ENCODE measurements at regions not wholly inside any gene's neighbourhood (a gene's known extent, or its start where the extent isn't known, plus 50 kb on each side); places are given as distances from the start of the nearest gene placed in this dataset.

DNA sequence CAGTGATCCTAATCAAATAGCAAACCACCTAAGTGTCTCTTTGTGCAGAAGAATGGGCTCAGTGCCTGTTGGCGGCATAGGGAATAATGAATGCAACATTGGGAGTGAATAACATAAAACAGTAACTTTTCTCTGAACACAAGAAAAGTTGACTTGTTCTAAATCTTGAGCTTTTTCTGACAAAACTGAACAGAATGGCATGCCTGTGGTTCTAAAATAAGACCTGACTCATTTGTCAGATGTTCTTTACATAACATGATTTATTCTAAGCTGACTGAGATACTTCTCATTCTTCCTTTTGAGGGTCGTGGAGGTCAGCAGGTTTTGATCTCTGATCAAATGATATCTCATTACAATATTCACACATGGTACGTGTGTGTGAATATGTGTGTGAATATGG, 165.4 kb upstream of the WDR1 start:
- Mint-ChIP-seq H3K36me3 (no peaks in the 10 kb centered on the region), H3K4me1 (no peaks in the 10 kb centered on the region), H3K27ac (no peak overlapping the region), H3K4me3 (no peak overlapping the region), H3K9me3 (no peaks in the 10 kb centered on the region), H3K27me3 (peaks cover 7% of the 10 kb centered on the region in 2 donors)
- DNase-seq (no peak), ATAC-seq (replicated peaks) (no peak)

DNA sequence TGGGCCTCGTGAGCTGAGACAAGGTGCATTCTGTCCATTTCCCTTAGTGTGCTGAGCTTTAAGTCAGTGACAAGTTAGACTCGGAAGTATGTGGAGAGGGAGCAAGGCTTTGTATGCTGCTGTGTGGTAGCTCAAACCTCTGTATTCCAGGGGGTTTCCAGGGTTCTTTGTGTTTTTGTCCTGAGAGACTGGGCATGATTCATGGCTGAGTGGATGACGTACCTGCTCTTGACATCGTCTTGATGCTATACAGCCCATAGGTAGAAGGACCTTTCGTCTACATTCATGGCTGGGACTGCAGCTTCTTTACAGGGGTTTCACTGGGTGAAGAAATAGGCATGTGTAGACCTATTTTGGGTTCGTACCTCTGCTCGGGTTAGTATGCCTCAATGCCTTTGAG, 162.7 kb upstream of the WDR1 start:
- Mint-ChIP-seq H3K4me3 (no peak overlapping the region), H3K4me1 (no peaks in the 10 kb centered on the region), H3K36me3 (no peaks in the 10 kb centered on the region), H3K27ac (no peak overlapping the region), H3K27me3 (no peaks in the 10 kb centered on the region), H3K9me3 (no peaks in the 10 kb centered on the region)
- DNase-seq = no peak
- ATAC-seq (replicated peaks) = peak in 1 of 2 donors; percentile 12

DNA sequence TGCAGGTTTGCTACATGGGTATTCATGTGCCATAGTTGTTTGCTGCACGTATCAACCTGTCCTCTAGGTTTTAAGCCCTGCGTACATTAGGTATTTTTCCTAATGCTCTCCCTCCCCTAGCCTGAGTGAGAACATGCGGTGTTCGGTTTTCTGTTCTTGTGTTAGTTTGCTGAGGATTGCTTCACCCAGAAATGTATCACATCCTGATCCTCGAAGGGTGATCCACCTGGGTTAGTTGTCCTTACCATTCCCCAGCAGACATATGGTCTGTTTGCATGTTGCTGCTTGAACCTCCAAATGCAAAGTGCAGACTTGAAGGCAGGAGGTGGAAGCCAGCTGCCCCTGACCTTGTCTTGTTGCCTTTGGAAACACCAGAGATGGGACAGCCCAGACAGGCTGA, 161.5 kb upstream of the WDR1 start:
- Mint-ChIP-seq H3K4me3 (no peak overlapping the region), H3K27ac (no peak overlapping the region), H3K27me3 (peaks cover 0 to 3% of the 10 kb centered on the region in 2 donors), H3K9me3 (no peaks in the 10 kb centered on the region), H3K36me3 (no peaks in the 10 kb centered on the region), H3K4me1 (no peaks in the 10 kb centered on the region)
- ATAC-seq (replicated peaks) = no peak
- DNase-seq = no peak

DNA sequence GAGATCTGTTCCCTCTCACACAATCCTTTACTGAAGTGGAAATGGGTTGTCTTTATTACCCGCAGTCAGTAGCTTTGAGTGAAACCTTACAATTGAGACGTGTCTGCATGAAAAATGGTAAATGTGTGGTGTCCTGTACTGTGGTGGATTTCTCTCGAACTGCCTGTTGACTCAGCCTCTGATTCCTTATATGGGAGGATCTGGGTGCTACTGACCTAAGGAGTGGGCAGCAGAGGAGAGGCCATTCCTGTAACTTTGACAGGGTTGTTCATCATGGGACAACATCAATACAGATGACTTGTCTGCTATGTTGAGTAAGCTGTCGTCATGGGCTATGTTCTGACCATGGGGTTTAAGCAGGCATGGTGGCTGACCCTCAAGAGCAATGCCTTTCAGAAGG, 159.6 kb upstream of the WDR1 start:
- H3K9me3 Mint-ChIP-seq = no peaks in the 10 kb centered on the region
- no peaks in the 10 kb centered on the region for H3K36me3 Mint-ChIP-seq
- ATAC-seq (replicated peaks) = no peak
- peaks cover 0 to 5% of the 10 kb centered on the region in 2 donors for H3K27me3 Mint-ChIP-seq
- no peak for DNase-seq
- no peak overlapping the region for H3K27ac Mint-ChIP-seq
- no peak overlapping the region for H3K4me3 Mint-ChIP-seq
- H3K4me1 Mint-ChIP-seq = no peaks in the 10 kb centered on the region

DNA sequence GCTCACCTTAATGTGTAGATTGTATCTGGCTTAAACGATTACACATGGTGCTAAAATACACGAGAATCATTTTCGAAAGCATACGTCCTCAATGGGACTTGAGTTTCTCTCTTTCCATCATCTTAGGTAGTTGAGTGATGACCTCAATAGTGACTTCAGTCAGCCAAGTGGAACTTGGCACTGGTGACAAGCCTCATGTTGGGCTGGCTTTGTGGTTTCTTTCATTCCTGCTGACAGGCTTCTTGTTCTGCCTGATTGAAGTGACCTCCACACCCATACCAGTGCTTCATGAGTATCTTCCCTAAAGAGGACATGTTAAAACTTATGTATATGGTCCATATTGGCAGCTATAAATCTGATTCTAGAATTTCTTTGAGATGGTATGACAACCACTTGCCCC, 159.1 kb upstream of the WDR1 start:
- Mint-ChIP-seq H3K27me3 (peaks cover 0 to 5% of the 10 kb centered on the region in 2 donors), H3K27ac (no peak overlapping the region), H3K4me3 (no peak overlapping the region), H3K36me3 (no peaks in the 10 kb centered on the region), H3K9me3 (no peaks in the 10 kb centered on the region), H3K4me1 (no peaks in the 10 kb centered on the region)
- DNase-seq (no peak), ATAC-seq (replicated peaks) (no peak)

DNA sequence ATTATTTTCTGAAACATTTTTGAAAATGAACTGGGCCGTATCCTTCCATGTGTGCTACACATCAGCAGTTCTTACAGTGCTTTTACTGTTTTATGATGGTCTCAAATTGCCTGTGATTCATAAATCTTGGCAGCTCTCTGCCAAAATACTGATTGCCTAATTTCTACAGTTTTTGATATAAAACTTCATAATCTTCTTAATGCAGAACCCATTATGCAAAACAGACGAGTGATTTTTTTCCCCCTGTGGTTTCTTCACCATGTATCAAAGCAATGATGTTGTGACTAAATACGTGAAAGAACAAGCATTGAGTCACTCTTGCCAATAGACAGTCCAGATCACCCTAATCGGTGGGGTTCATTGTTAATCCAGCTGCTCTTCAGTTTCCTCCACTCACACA, 156.4 kb upstream of the WDR1 start:
- no peak for DNase-seq
- no peak overlapping the region for H3K27ac Mint-ChIP-seq
- no peaks in the 10 kb centered on the region for H3K4me1 Mint-ChIP-seq

DNA sequence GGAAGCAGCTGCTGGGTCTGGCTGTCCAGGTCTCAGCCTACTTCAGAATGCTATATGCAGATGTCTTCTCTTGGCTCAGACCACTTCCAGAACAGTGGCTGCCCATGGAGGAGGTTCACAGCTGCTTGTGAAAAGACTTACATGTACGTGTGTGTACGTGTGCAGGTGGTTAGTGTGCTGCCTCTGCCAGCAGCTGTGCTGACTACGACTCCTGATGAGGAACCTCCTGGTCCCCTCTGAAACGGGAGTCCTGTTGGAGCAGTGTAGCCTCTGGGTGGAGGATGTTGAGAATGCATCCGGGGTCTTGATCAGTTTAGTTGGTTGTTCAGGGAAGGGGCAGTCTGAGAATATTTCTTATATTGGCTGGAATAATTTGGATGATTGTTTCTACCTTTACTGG, 155.9 kb upstream of the WDR1 start:
- H3K4me3 Mint-ChIP-seq = no peak overlapping the region
- ATAC-seq (replicated peaks) (no peak), DNase-seq (no peak)
- H3K9me3 Mint-ChIP-seq = no peaks in the 10 kb centered on the region
- H3K27ac Mint-ChIP-seq = no peak overlapping the region
- H3K36me3 Mint-ChIP-seq = no peaks in the 10 kb centered on the region
- H3K27me3 Mint-ChIP-seq = peaks cover 5 to 7% of the 10 kb centered on the region in 2 donors
- H3K4me1 Mint-ChIP-seq = no peaks in the 10 kb centered on the region

More for the DNA sequence above, 156.4 kb upstream of the WDR1 start:
- Mint-ChIP-seq H3K4me3 (no peak overlapping the region), H3K9me3 (no peaks in the 10 kb centered on the region), H3K27me3 (peaks cover 5 to 7% of the 10 kb centered on the region in 2 donors), H3K36me3 (no peaks in the 10 kb centered on the region)
- no peak for ATAC-seq (replicated peaks)

DNA sequence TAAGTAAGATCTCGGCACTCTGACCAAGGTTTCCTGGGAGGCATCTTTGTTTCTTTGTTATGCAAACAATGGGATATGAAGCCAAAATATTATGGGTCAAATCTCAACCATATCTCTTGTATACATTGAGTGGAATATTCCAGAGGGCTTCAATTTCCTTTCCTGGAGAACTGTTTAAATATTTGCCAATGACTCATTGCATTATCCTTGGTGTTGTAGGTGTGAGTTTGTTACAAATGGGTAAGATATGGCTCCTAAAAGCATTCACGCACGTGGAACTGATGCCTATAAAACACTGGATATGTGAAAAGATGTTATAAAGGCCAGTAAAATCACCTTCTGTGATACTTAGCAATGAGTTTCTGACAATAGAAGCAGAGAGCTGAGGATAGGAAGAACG, 150.5 kb upstream of the WDR1 start:
- H3K27ac Mint-ChIP-seq = no peak overlapping the region
- H3K27me3 Mint-ChIP-seq = peaks cover 0 to 7% of the 10 kb centered on the region in 2 donors
- no peak overlapping the region for H3K4me3 Mint-ChIP-seq
- ATAC-seq (replicated peaks) = no peak
- DNase-seq = no peak
- H3K36me3 Mint-ChIP-seq = no peaks in the 10 kb centered on the region
- H3K9me3 Mint-ChIP-seq = peaks cover 0 to 1% of the 10 kb centered on the region in 2 donors
- no peaks in the 10 kb centered on the region for H3K4me1 Mint-ChIP-seq

DNA sequence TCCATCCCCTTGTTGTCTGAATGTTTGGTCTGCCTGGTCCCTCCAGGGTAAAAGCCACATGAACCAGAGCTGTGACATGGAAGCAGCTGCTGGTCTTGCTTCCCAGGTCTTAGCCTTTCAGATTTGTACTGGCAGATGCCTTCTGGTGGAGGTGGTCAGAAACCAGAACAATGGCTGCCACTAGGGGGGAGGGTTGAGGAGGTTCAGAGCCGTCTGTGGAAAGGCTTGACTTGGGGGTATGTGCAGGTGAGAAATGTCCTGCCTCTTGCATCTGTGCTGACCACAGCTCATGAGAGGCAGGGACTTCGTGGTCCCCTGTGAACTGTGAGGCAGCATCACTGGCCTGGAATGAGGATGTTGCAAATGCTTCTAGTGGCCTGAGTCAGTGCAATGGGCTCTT, 144.2 kb upstream of the WDR1 start:
- H3K9me3 Mint-ChIP-seq = peaks cover 0 to 5% of the 10 kb centered on the region in 2 donors
- H3K36me3 Mint-ChIP-seq = no peaks in the 10 kb centered on the region
- no peak overlapping the region for H3K4me3 Mint-ChIP-seq
- DNase-seq (no peak), ATAC-seq (replicated peaks) (no peak)
- no peaks in the 10 kb centered on the region for H3K4me1 Mint-ChIP-seq
- peaks cover 10 to 29% of the 10 kb centered on the region in 2 donors for H3K27me3 Mint-ChIP-seq
- no peak overlapping the region for H3K27ac Mint-ChIP-seq

DNA sequence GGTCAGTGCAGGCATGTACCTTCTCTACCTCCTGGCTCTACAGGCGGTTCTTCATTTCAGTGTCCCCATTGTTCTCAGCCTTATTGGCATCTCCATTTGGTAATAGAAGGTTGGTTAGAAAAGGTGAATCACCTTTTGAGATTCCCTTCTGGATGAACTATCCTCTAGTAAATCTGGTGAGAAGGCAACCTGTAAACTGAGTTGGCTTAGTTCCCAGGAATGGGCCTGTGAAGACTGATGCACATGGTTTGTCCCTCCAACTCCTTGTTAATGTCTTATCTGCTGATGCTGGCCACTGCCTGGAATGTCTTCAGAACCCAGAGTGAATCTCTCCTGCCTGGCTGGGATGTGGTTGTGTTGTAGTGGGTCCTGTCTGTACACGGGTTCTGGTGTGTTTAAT, 143.4 kb upstream of the WDR1 start:
- no peak overlapping the region for H3K4me3 Mint-ChIP-seq
- H3K36me3 Mint-ChIP-seq = no peaks in the 10 kb centered on the region
- no peak overlapping the region for H3K27ac Mint-ChIP-seq
- no peak for DNase-seq
- H3K4me1 Mint-ChIP-seq = no peaks in the 10 kb centered on the region
- no peak for ATAC-seq (replicated peaks)
- peaks cover 10 to 29% of the 10 kb centered on the region in 2 donors for H3K27me3 Mint-ChIP-seq
- H3K9me3 Mint-ChIP-seq = peaks cover 0 to 5% of the 10 kb centered on the region in 2 donors

DNA sequence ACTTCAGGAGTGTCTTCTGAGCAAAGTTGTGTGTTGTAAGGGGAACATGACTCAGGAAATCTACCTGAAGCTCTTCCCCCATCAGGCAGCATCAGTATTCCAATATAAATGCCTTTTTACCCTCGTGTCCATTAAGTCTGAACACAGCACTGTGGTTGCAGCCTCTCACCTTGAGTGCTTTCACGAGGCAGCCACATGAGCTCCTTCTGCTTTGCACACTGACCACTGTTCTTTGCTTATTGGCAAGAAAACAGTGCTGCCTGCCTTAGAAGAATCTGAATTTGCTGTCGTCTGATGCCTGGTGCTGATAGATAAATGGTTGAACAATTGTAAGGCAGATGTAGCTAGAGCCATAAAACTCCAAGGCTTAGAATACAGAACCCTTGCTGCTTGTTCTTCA, 139.6 kb upstream of the WDR1 start:
- H3K4me3 Mint-ChIP-seq = no peak overlapping the region
- H3K27ac Mint-ChIP-seq = no peak overlapping the region
- DNase-seq (no peak), ATAC-seq (replicated peaks) (no peak)
- H3K9me3 Mint-ChIP-seq = peaks cover 0 to 3% of the 10 kb centered on the region in 2 donors
- peaks cover 28 to 29% of the 10 kb centered on the region in 2 donors for H3K27me3 Mint-ChIP-seq
- no peaks in the 10 kb centered on the region for H3K36me3 Mint-ChIP-seq
- no peaks in the 10 kb centered on the region for H3K4me1 Mint-ChIP-seq

DNA sequence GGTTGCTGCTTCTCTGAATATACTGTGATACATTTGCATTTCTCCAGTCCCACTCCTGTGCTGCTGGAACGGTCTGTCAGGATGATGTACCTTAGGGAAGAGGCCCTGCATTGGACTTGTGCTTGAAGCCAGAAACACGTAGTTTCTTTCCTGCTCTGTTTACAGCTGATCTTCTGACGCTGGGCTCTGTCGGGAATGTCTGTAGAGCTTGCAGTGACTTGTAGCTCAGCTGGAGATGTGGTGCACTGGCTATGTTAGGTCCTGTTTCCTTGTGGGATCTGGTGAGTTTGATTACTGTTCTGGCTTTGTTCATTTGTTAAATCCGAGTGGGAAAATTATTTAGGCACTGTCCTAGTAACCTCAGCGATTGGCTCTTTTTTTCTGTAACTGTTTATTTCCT, 137.2 kb upstream of the WDR1 start:
- Mint-ChIP-seq H3K4me1 (no peaks in the 10 kb centered on the region), H3K9me3 (no peaks in the 10 kb centered on the region), H3K27me3 (peaks cover 24 to 35% of the 10 kb centered on the region in 2 donors), H3K36me3 (no peaks in the 10 kb centered on the region), H3K4me3 (no peak overlapping the region), H3K27ac (no peak overlapping the region)
- DNase-seq (no peak), ATAC-seq (replicated peaks) (no peak)

DNA sequence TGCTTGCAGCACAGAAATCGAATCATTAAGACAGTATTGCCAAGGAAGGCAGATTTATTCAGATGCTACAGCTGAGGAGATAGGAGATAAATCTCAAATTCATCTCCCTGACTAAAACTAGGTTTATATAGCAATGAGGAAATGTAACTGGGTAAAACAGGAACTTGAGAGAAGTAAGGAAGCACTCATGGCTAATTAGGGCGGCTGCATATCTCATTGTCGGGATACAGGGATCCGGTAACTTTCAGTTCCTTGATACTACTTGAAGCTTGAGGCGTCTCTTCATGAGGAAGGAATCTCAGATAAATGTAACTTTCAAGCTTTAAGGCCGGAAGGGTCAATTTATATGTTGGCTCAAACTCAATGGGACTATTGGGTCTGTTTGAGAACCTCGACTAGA, 129.2 kb upstream of the WDR1 start:
- DNase-seq (no peak), ATAC-seq (replicated peaks) (no peak)
- Mint-ChIP-seq H3K27ac (no peak overlapping the region), H3K9me3 (no peaks in the 10 kb centered on the region), H3K4me3 (no peak overlapping the region), H3K27me3 (peaks cover 25 to 36% of the 10 kb centered on the region in 2 donors), H3K36me3 (no peaks in the 10 kb centered on the region), H3K4me1 (no peaks in the 10 kb centered on the region)

DNA sequence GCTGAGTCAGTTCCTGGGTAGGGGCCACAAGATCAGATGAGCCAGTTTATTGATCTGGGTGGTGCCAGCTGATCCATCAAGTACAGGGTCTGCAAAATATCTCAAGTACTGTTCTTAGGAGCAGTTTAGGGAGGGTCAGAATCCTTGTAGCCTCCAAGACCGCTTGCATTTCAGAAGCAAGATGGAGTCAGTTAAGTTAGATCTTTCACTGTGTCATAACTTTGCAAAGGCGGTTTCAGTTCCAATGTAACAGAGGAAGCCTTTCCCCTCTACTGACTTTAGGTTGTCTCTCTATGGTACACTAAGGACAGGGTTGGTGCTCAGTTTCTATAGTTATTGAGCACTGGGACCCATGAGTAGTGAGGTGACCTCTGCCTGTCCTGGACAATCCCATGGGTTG, 127.3 kb upstream of the WDR1 start:
- H3K27ac Mint-ChIP-seq = no peak overlapping the region
- DNase-seq (no peak), ATAC-seq (replicated peaks) (no peak)
- H3K9me3 Mint-ChIP-seq = no peaks in the 10 kb centered on the region
- H3K4me1 Mint-ChIP-seq = no peaks in the 10 kb centered on the region
- peaks cover 13 to 29% of the 10 kb centered on the region in 2 donors for H3K27me3 Mint-ChIP-seq
- H3K4me3 Mint-ChIP-seq = no peak overlapping the region
- no peaks in the 10 kb centered on the region for H3K36me3 Mint-ChIP-seq

DNA sequence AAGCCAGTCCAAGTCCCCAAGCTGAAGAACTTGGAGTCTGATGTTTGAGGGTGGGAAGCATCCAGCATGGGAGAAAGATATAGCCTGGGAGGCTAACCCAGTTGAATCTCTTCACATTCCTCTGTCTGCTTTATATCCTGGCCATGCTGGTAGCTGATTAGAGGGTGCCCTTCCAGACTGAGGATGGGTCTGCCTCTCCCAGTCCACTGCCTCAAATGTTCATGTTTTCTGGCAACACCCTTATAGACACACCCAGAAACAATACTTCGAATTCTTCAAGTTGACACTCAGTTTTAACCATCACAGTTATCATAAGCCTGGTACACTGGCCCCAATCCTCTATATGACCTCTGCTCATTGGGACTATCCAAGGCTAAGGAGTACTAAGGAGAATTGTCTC, 124.1 kb upstream of the WDR1 start:
- H3K4me1 Mint-ChIP-seq = no peaks in the 10 kb centered on the region
- no peak for DNase-seq
- H3K9me3 Mint-ChIP-seq = no peaks in the 10 kb centered on the region
- peaks cover 13 to 18% of the 10 kb centered on the region in 2 donors for H3K27me3 Mint-ChIP-seq
- no peak overlapping the region for H3K4me3 Mint-ChIP-seq
- H3K36me3 Mint-ChIP-seq = no peaks in the 10 kb centered on the region
- no peak for ATAC-seq (replicated peaks)
- H3K27ac Mint-ChIP-seq = no peak overlapping the region

DNA sequence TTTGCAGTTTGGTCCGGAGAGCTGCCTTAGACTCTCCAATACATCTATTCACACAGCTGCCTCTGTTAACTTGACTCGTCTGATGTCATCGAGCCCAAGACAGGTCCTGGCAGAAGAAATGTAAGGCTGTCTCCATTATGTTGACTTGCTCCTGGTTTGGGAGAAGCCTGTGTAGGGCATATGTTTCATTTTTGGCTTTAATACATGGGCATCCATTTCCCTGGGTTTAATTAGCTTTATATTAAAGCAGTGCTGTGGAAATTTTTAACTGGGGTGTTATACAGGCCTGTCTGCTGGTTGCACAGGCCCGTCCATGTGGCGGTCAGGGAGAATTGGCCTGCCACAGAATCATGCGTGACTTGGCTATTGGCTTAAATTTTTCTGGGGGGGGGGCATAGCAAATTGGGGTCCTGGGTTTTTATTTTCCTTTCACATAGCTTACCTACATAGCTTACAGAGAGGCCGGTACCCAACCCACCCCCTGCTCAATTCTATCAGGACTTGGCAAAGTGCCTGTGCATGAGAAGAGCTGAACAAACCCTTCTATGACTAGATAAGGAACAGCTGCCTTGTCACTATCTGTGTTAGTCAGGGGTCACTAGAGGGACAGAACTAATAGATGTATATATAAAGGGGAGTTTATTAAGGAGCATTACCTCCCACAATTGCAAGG, 123.5 kb upstream of the WDR1 start:
- no peak for DNase-seq
- Mint-ChIP-seq H3K27ac (no peak overlapping the region), H3K4me1 (no peaks in the 10 kb centered on the region), H3K36me3 (no peaks in the 10 kb centered on the region), H3K9me3 (no peaks in the 10 kb centered on the region), H3K27me3 (peaks cover 13 to 16% of the 10 kb centered on the region in 2 donors), H3K4me3 (no peak overlapping the region)
- no peak for ATAC-seq (replicated peaks)

Measured in stimulated activated naive B cell treated with anti-CD40 and anti-IgM and Interleukin-4, amounts not matched to agents 10 μg/mL and 1 μg/mL and 100 μg/mL, for 72 hours (primary cell).